ENCODE measurements at regions not wholly inside any gene's neighbourhood (a gene's known extent, or its start where the extent isn't known, plus 50 kb on each side); places are given as distances from the start of the nearest gene placed in this dataset.

- Histone ChIP-seq H3K27me3 (ENCODE audit: control insufficient read depth in 2 of 2, insufficient read depth in 2 of 2, low read length in 2 of 2) (no peaks in the 10 kb centered on the region), H3K9ac (ENCODE audit: low read depth in 1 of 2, low read length in 2 of 2) (no peak overlapping the region), H3K9me3 (ENCODE audit: control insufficient read depth in 2 of 2, low read length in 2 of 2) (no peaks in the 10 kb centered on the region), H3K27ac (ENCODE audit: low read depth in 2 of 2, low read length in 2 of 2) (no peak overlapping the region), H3K4me1 (ENCODE audit: control insufficient read depth in 2 of 2, insufficient read depth in 2 of 2, low read length in 2 of 2) (no peaks in the 10 kb centered on the region), H3K4me3 (ENCODE audit: low read length in 2 of 2) (no peak overlapping the region), H3K36me3 (ENCODE audit: control insufficient read depth in 2 of 2, insufficient read depth in 2 of 2, low read length in 2 of 2) (no peaks in the 10 kb centered on the region)
These were observed 168.2 kb upstream of the CHST9 start for GRCh38 chr18:27353273-27353672.

- no peaks in the 10 kb centered on the region for H3K27me3 ChIP-seq (ENCODE audit: control insufficient read depth in 2 of 2, insufficient read depth in 2 of 2, low read length in 2 of 2)
These were observed 164.3 kb upstream of the CHST9 start for GRCh38 chr18:27349284-27349882.

GRCh38 chr18:27331606-27332005 is 146.5 kb upstream of the CHST9 start:
- H3K4me1 ChIP-seq (ENCODE audit: control insufficient read depth in 2 of 2, insufficient read depth in 2 of 2, low read length in 2 of 2) = no peaks in the 10 kb centered on the region
- H3K36me3 ChIP-seq (ENCODE audit: control insufficient read depth in 2 of 2, insufficient read depth in 2 of 2, low read length in 2 of 2) = no peaks in the 10 kb centered on the region
- H3K4me3 ChIP-seq (ENCODE audit: low read length in 2 of 2) = no peak overlapping the region
- H3K27ac ChIP-seq (ENCODE audit: low read depth in 2 of 2, low read length in 2 of 2) = no peak overlapping the region
- H3K9ac ChIP-seq (ENCODE audit: low read depth in 1 of 2, low read length in 2 of 2) = no peak overlapping the region
- H3K27me3 ChIP-seq (ENCODE audit: control insufficient read depth in 2 of 2, insufficient read depth in 2 of 2, low read length in 2 of 2) = no peaks in the 10 kb centered on the region
- no peaks in the 10 kb centered on the region for H3K9me3 ChIP-seq (ENCODE audit: control insufficient read depth in 2 of 2, low read length in 2 of 2)

More at GRCh38 chr18:27349284-27349882, 164.3 kb upstream of the CHST9 start:
- no peak overlapping the region for H3K9ac ChIP-seq (ENCODE audit: low read depth in 1 of 2, low read length in 2 of 2)
- H3K4me3 ChIP-seq (ENCODE audit: low read length in 2 of 2) = no peak overlapping the region
- no peaks in the 10 kb centered on the region for H3K9me3 ChIP-seq (ENCODE audit: control insufficient read depth in 2 of 2, low read length in 2 of 2)
- H3K4me1 ChIP-seq (ENCODE audit: control insufficient read depth in 2 of 2, insufficient read depth in 2 of 2, low read length in 2 of 2) = no peaks in the 10 kb centered on the region
- no peaks in the 10 kb centered on the region for H3K36me3 ChIP-seq (ENCODE audit: control insufficient read depth in 2 of 2, insufficient read depth in 2 of 2, low read length in 2 of 2)
- H3K27ac ChIP-seq (ENCODE audit: low read depth in 2 of 2, low read length in 2 of 2) = no peak overlapping the region

GRCh38 chr18:27314996-27315395 is 129.9 kb upstream of the CHST9 start:
- Histone ChIP-seq H3K27me3 (ENCODE audit: control insufficient read depth in 2 of 2, insufficient read depth in 2 of 2, low read length in 2 of 2) (no peaks in the 10 kb centered on the region), H3K9ac (ENCODE audit: low read depth in 1 of 2, low read length in 2 of 2) (no peak overlapping the region), H3K9me3 (ENCODE audit: control insufficient read depth in 2 of 2, low read length in 2 of 2) (no peaks in the 10 kb centered on the region), H3K4me1 (ENCODE audit: control insufficient read depth in 2 of 2, insufficient read depth in 2 of 2, low read length in 2 of 2) (no peaks in the 10 kb centered on the region), H3K36me3 (ENCODE audit: control insufficient read depth in 2 of 2, insufficient read depth in 2 of 2, low read length in 2 of 2) (no peaks in the 10 kb centered on the region), H3K4me3 (ENCODE audit: low read length in 2 of 2) (no peak overlapping the region), H3K27ac (ENCODE audit: low read depth in 2 of 2, low read length in 2 of 2) (no peak overlapping the region)

GRCh38 chr18:27313678-27314077 is 128.6 kb upstream of the CHST9 start:
- Histone ChIP-seq H3K36me3 (ENCODE audit: control insufficient read depth in 2 of 2, insufficient read depth in 2 of 2, low read length in 2 of 2) (no peaks in the 10 kb centered on the region), H3K4me1 (ENCODE audit: control insufficient read depth in 2 of 2, insufficient read depth in 2 of 2, low read length in 2 of 2) (no peaks in the 10 kb centered on the region), H3K27me3 (ENCODE audit: control insufficient read depth in 2 of 2, insufficient read depth in 2 of 2, low read length in 2 of 2) (no peaks in the 10 kb centered on the region), H3K4me3 (ENCODE audit: low read length in 2 of 2) (no peak overlapping the region), H3K9me3 (ENCODE audit: control insufficient read depth in 2 of 2, low read length in 2 of 2) (no peaks in the 10 kb centered on the region), H3K27ac (ENCODE audit: low read depth in 2 of 2, low read length in 2 of 2) (no peak overlapping the region), H3K9ac (ENCODE audit: low read depth in 1 of 2, low read length in 2 of 2) (no peak overlapping the region)

- H3K4me3 ChIP-seq (ENCODE audit: low read length in 2 of 2) = no peak overlapping the region
- no peak overlapping the region for H3K9ac ChIP-seq (ENCODE audit: low read depth in 1 of 2, low read length in 2 of 2)
- no peaks in the 10 kb centered on the region for H3K4me1 ChIP-seq (ENCODE audit: control insufficient read depth in 2 of 2, insufficient read depth in 2 of 2, low read length in 2 of 2)
These were observed 127.7 kb upstream of the CHST9 start for GRCh38 chr18:27312853-27313252.

GRCh38 chr18:27312153-27312552 is 127.0 kb upstream of the CHST9 start:
- no peaks in the 10 kb centered on the region for H3K4me1 ChIP-seq (ENCODE audit: control insufficient read depth in 2 of 2, insufficient read depth in 2 of 2, low read length in 2 of 2)

More at GRCh38 chr18:27312853-27313252, 127.7 kb upstream of the CHST9 start:
- Histone ChIP-seq H3K27ac (ENCODE audit: low read depth in 2 of 2, low read length in 2 of 2) (no peak overlapping the region), H3K9me3 (ENCODE audit: control insufficient read depth in 2 of 2, low read length in 2 of 2) (no peaks in the 10 kb centered on the region), H3K27me3 (ENCODE audit: control insufficient read depth in 2 of 2, insufficient read depth in 2 of 2, low read length in 2 of 2) (no peaks in the 10 kb centered on the region), H3K36me3 (ENCODE audit: control insufficient read depth in 2 of 2, insufficient read depth in 2 of 2, low read length in 2 of 2) (no peaks in the 10 kb centered on the region)

GRCh38 chr18:27311114-27311513 is 126.0 kb upstream of the CHST9 start:
- H3K9me3 ChIP-seq (ENCODE audit: control insufficient read depth in 2 of 2, low read length in 2 of 2) = no peaks in the 10 kb centered on the region
- H3K4me3 ChIP-seq (ENCODE audit: low read length in 2 of 2) = no peak overlapping the region
- H3K27ac ChIP-seq (ENCODE audit: low read depth in 2 of 2, low read length in 2 of 2) = no peak overlapping the region
- H3K9ac ChIP-seq (ENCODE audit: low read depth in 1 of 2, low read length in 2 of 2) = no peak overlapping the region
- H3K27me3 ChIP-seq (ENCODE audit: control insufficient read depth in 2 of 2, insufficient read depth in 2 of 2, low read length in 2 of 2) = no peaks in the 10 kb centered on the region
- H3K4me1 ChIP-seq (ENCODE audit: control insufficient read depth in 2 of 2, insufficient read depth in 2 of 2, low read length in 2 of 2) = no peaks in the 10 kb centered on the region
- H3K36me3 ChIP-seq (ENCODE audit: control insufficient read depth in 2 of 2, insufficient read depth in 2 of 2, low read length in 2 of 2) = no peaks in the 10 kb centered on the region

More at GRCh38 chr18:27312153-27312552, 127.0 kb upstream of the CHST9 start:
- H3K4me3 ChIP-seq (ENCODE audit: low read length in 2 of 2) = no peak overlapping the region
- H3K27me3 ChIP-seq (ENCODE audit: control insufficient read depth in 2 of 2, insufficient read depth in 2 of 2, low read length in 2 of 2) = no peaks in the 10 kb centered on the region
- no peaks in the 10 kb centered on the region for H3K9me3 ChIP-seq (ENCODE audit: control insufficient read depth in 2 of 2, low read length in 2 of 2)
- H3K36me3 ChIP-seq (ENCODE audit: control insufficient read depth in 2 of 2, insufficient read depth in 2 of 2, low read length in 2 of 2) = no peaks in the 10 kb centered on the region
- H3K9ac ChIP-seq (ENCODE audit: low read depth in 1 of 2, low read length in 2 of 2) = no peak overlapping the region
- H3K27ac ChIP-seq (ENCODE audit: low read depth in 2 of 2, low read length in 2 of 2) = no peak overlapping the region

- no peak overlapping the region for H3K4me3 ChIP-seq (ENCODE audit: low read length in 2 of 2)
- H3K27ac ChIP-seq (ENCODE audit: low read depth in 2 of 2, low read length in 2 of 2) = no peak overlapping the region
- no peaks in the 10 kb centered on the region for H3K9me3 ChIP-seq (ENCODE audit: control insufficient read depth in 2 of 2, low read length in 2 of 2)
- H3K36me3 ChIP-seq (ENCODE audit: control insufficient read depth in 2 of 2, insufficient read depth in 2 of 2, low read length in 2 of 2) = no peaks in the 10 kb centered on the region
- no peaks in the 10 kb centered on the region for H3K27me3 ChIP-seq (ENCODE audit: control insufficient read depth in 2 of 2, insufficient read depth in 2 of 2, low read length in 2 of 2)
- no peak overlapping the region for H3K9ac ChIP-seq (ENCODE audit: low read depth in 1 of 2, low read length in 2 of 2)
- H3K4me1 ChIP-seq (ENCODE audit: control insufficient read depth in 2 of 2, insufficient read depth in 2 of 2, low read length in 2 of 2) = no peaks in the 10 kb centered on the region
These were observed 116.7 kb upstream of the CHST9 start for GRCh38 chr18:27301615-27302378.

GRCh38 chr18:27298214-27298804 is 113.2 kb upstream of the CHST9 start:
- Histone ChIP-seq H3K4me1 (ENCODE audit: control insufficient read depth in 2 of 2, insufficient read depth in 2 of 2, low read length in 2 of 2) (no peaks in the 10 kb centered on the region), H3K27ac (ENCODE audit: low read depth in 2 of 2, low read length in 2 of 2) (no peak overlapping the region), H3K36me3 (ENCODE audit: control insufficient read depth in 2 of 2, insufficient read depth in 2 of 2, low read length in 2 of 2) (no peaks in the 10 kb centered on the region), H3K27me3 (ENCODE audit: control insufficient read depth in 2 of 2, insufficient read depth in 2 of 2, low read length in 2 of 2) (no peaks in the 10 kb centered on the region), H3K9ac (ENCODE audit: low read depth in 1 of 2, low read length in 2 of 2) (no peak overlapping the region), H3K4me3 (ENCODE audit: low read length in 2 of 2) (no peak overlapping the region), H3K9me3 (ENCODE audit: control insufficient read depth in 2 of 2, low read length in 2 of 2) (no peaks in the 10 kb centered on the region)

Data from mucosa of rectum (tissue), 2 donors.